Left ventricle myocardium inferior (tissue), 1 donor: ENCODE measurements at regions not wholly inside any gene's neighbourhood (a gene's known extent, or its start where the extent isn't known, plus 50 kb on each side); places are given as distances from the start of the nearest gene placed in this dataset.

Experiments used
- DNase-seq: peaks from one replicate; pipeline ENCODE4 v3.0.0-alpha.2; 2020
- H3K27ac ChIP-seq: fragments of 200-600 bp; replicated peaks from 2 replicates; pipeline ENCODE4 v1.8.0; 2021
- H3K27me3 ChIP-seq: fragments of 200-600 bp; 2 replicates; pipeline ENCODE4 v1.8.0; 2021; ENCODE audit warnings: low read depth
- H3K36me3 ChIP-seq: fragments of 200-600 bp; 2 replicates; pipeline ENCODE4 v1.8.0; 2021
- H3K4me1 ChIP-seq: fragments of 200-600 bp; 2 replicates; pipeline ENCODE4 v1.8.0; 2021
- H3K4me3 ChIP-seq: fragments of 200-600 bp; 2 replicates; pipeline ENCODE4 v1.8.0; 2021; ENCODE audit warnings: mild to moderate bottlenecking, moderate library complexity
- H3K9me3 ChIP-seq: fragments of 200-600 bp; replicated peaks from 2 replicates; pipeline ENCODE4 v1.8.0; 2021
- CTCF ChIP-seq: fragments of 200-600 bp; IDR thresholded peaks from 2 replicates; pipeline ENCODE4 v1.8.0; 2021; ENCODE audit warnings: antibody characterized with exemption, mild to moderate bottlenecking, borderline replicate concordance
- intact Hi-C: fragments of 100-400 bp; cut with micrococcal nuclease; formaldehyde crosslinking; loops from one replicate; pipeline ENCODE4 v1.11.0; 2022
- donor health status: DM: no; HTN: yes; CAD: no; lungs with severe emphysema.

- DNase-seq: no peak
- TF ChIP-seq CTCF: no peak
- H3K4me3 ChIP-seq: no peak overlapping the region
Observed at GRCh38 chr7:24200407-24200966, 83.5 kb upstream of the NPY start.

GRCh38 chr7:24201226-24201625, 82.8 kb upstream of the NPY start:
- Histone ChIP-seq H3K4me1 (no peaks in the 10 kb centered on the region), H3K36me3 (no peaks in the 10 kb centered on the region), H3K4me3 (no peak overlapping the region), H3K27me3 (peaks cover 13% of the 10 kb centered on the region), H3K27ac (no peak overlapping the region), H3K9me3 (no peaks in the 10 kb centered on the region)
- no peak for TF ChIP-seq CTCF
- intact Hi-C loops: no loop called here
- no peak for DNase-seq

More at GRCh38 chr7:24200407-24200966, 83.5 kb upstream of the NPY start:
- intact Hi-C loops: no loop called here
- H3K9me3 ChIP-seq: no peaks in the 10 kb centered on the region
- H3K27me3 ChIP-seq: peaks cover 10% of the 10 kb centered on the region
- no peaks in the 10 kb centered on the region for H3K4me1 ChIP-seq
- no peaks in the 10 kb centered on the region for H3K36me3 ChIP-seq
- H3K27ac ChIP-seq: no peak overlapping the region

- Histone ChIP-seq H3K27ac (no peak overlapping the region), H3K36me3 (no peaks in the 10 kb centered on the region), H3K27me3 (no peaks in the 10 kb centered on the region), H3K9me3 (no peaks in the 10 kb centered on the region), H3K4me3 (no peak overlapping the region), H3K4me1 (no peaks in the 10 kb centered on the region)
- no peak for DNase-seq
- no peak for TF ChIP-seq CTCF
- intact Hi-C loops: no loop called here
Observed at GRCh38 chr7:24212073-24212472, 71.9 kb upstream of the NPY start.

GRCh38 chr7:24213311-24213710, 70.7 kb upstream of the NPY start:
- H3K27me3 ChIP-seq: no peaks in the 10 kb centered on the region
- H3K36me3 ChIP-seq: no peaks in the 10 kb centered on the region
- H3K27ac ChIP-seq: no peak overlapping the region
- no peaks in the 10 kb centered on the region for H3K9me3 ChIP-seq
- H3K4me1 ChIP-seq: no peaks in the 10 kb centered on the region
- no peak for DNase-seq
- no peak overlapping the region for H3K4me3 ChIP-seq
- no peak for TF ChIP-seq CTCF
- intact Hi-C loops: no loop called here

GRCh38 chr7:24214670-24215069, 69.3 kb upstream of the NPY start:
- intact Hi-C loops: no loop called here
- Histone ChIP-seq H3K27ac (no peak overlapping the region), H3K4me3 (no peak overlapping the region), H3K9me3 (no peaks in the 10 kb centered on the region), H3K36me3 (no peaks in the 10 kb centered on the region), H3K27me3 (no peaks in the 10 kb centered on the region), H3K4me1 (no peaks in the 10 kb centered on the region)
- no peak for DNase-seq
- TF ChIP-seq CTCF: no peak

- Histone ChIP-seq H3K4me3 (no peak overlapping the region), H3K27ac (no peak overlapping the region), H3K9me3 (no peaks in the 10 kb centered on the region), H3K4me1 (no peaks in the 10 kb centered on the region), H3K27me3 (no peaks in the 10 kb centered on the region), H3K36me3 (no peaks in the 10 kb centered on the region)
- TF ChIP-seq CTCF: no peak
- no peak for DNase-seq
- intact Hi-C loops: no loop called here
Observed at GRCh38 chr7:24216576-24217125, 67.3 kb upstream of the NPY start.
